Stimulated activated CD4-positive, alpha-beta T cell treated with anti-CD3 and anti-CD28 coated beads, TNF-alpha, amount 100 ng/mL, for 48 hours (primary cell): ENCODE measurements at regions not wholly inside any gene's neighbourhood (a gene's known extent, or its start where the extent isn't known, plus 50 kb on each side); places are given as distances from the start of the nearest gene placed in this dataset.
"Not testable (repeated sequence)": the region's sequence is repeated elsewhere in the genome, so short reads cannot be mapped to it uniquely, and the experiment has no call there.

Source experiments
- DNase-seq, 3 donors: peaks; one replicate each; pipeline ENCODE4 v3.0.0-alpha.2; 2020; ENCODE audit warnings: low read depth in 3 of 3

- no peak for DNase-seq
Measured at GRCh38 chr7:145471883-145472282, 636.0 kb upstream of the TPK1 start.

GRCh38 chr7:145464287-145464686 is 628.4 kb upstream of the TPK1 start:
- no peak for DNase-seq

- DNase-seq, result no peak
Measured at GRCh38 chr7:145462463-145462862, 626.6 kb upstream of the TPK1 start.

- no peak for DNase-seq
Measured at GRCh38 chr7:145434811-145435210, 599.0 kb upstream of the TPK1 start.

GRCh38 chr7:145431834-145432233 is 596.0 kb upstream of the TPK1 start:
- no peak for DNase-seq

GRCh38 chr7:145418481-145418880 is 582.6 kb upstream of the TPK1 start:
- DNase-seq, result not testable (repeated sequence)

GRCh38 chr7:145411066-145411465 is 575.2 kb upstream of the TPK1 start:
- no peak for DNase-seq

GRCh38 chr7:145398758-145399157 is 562.9 kb upstream of the TPK1 start:
- DNase-seq, result no peak

- no peak for DNase-seq
Measured at GRCh38 chr7:145394126-145394525, 558.3 kb upstream of the TPK1 start.

GRCh38 chr7:145382762-145383161 is 546.9 kb upstream of the TPK1 start:
- DNase-seq, result no peak

- DNase-seq, result no peak
Measured at GRCh38 chr7:145378197-145378596, 542.3 kb upstream of the TPK1 start.

GRCh38 chr7:145360511-145361100 is 524.8 kb upstream of the TPK1 start:
- no peak for DNase-seq

- no peak for DNase-seq
Measured at GRCh38 chr7:145350334-145350733, 514.5 kb upstream of the TPK1 start.

GRCh38 chr7:145349452-145349851 is 513.6 kb upstream of the TPK1 start:
- DNase-seq, result not testable (repeated sequence)

- DNase-seq, result no peak
Measured at GRCh38 chr7:145347271-145347670, 511.4 kb upstream of the TPK1 start.

- no peak for DNase-seq
Measured at GRCh38 chr7:145339319-145339718, 503.5 kb upstream of the TPK1 start.

GRCh38 chr7:145331522-145331921 is 495.7 kb upstream of the TPK1 start:
- no peak for DNase-seq

- no peak for DNase-seq
Measured at GRCh38 chr7:145331076-145331475, 495.2 kb upstream of the TPK1 start.

- no peak for DNase-seq
Measured at GRCh38 chr7:145327646-145328045, 491.8 kb upstream of the TPK1 start.

- DNase-seq, result no peak
Measured at GRCh38 chr7:145324081-145324480, 488.2 kb upstream of the TPK1 start.

GRCh38 chr7:145313551-145313950 is 477.7 kb upstream of the TPK1 start:
- DNase-seq, result no peak

GRCh38 chr7:145293754-145294153 is 457.9 kb upstream of the TPK1 start:
- no peak for DNase-seq

GRCh38 chr7:145293228-145293701 is 457.4 kb upstream of the TPK1 start:
- no peak for DNase-seq

GRCh38 chr7:145289384-145289783 is 453.5 kb upstream of the TPK1 start:
- no peak for DNase-seq
